ENCODE measurements at regions not wholly inside any gene's neighbourhood (a gene's known extent, or its start where the extent isn't known, plus 50 kb on each side); places are given as distances from the start of the nearest gene placed in this dataset.

- intact Hi-C loops (cut with DNase I), result no loop called here
- no peaks in the 10 kb centered on the region for H3K4me1 ChIP-seq (ENCODE audit: control insufficient read depth in 1 of 2, insufficient read depth in 2 of 2, low read length in 2 of 2)
- no peak overlapping the region for H3K4me3 ChIP-seq (ENCODE audit: low read length in 2 of 2)
- no peaks in the 10 kb centered on the region for H3K27me3 ChIP-seq (ENCODE audit: control insufficient read depth in 1 of 2, insufficient read depth in 2 of 2, low read length in 1 of 2)
- DNase-seq (no peak), ATAC-seq (ENCODE audit: low FRiP score) (no peak)
- H3K9me3 ChIP-seq (ENCODE audit: control insufficient read depth, low read length), result peaks cover 2% of the 10 kb centered on the region
- whole genome bisulfite sequencing, 2 donors, result 90 to 91% methylated on average over 2 of the region's 2 CpGs
- H3K27ac ChIP-seq (ENCODE audit: low read depth in 1 of 2, low read length in 2 of 2), result no peak overlapping the region
- H3K36me3 ChIP-seq (ENCODE audit: control insufficient read depth in 1 of 2, insufficient read depth in 2 of 2, low read length in 1 of 2), result no peaks in the 10 kb centered on the region
Observed at GRCh38 chr12:114964841-114965240, 280.9 kb upstream of the TBX3 start.

- ATAC-seq (ENCODE audit: low FRiP score), result no peak
- H3K4me3 ChIP-seq (ENCODE audit: low read length in 2 of 2), result no peak overlapping the region
- no peak for DNase-seq
- WGBS, 2 donors, result 85 to 90% methylated on average over 4 of the region's 4 CpGs
- H3K9me3 ChIP-seq (ENCODE audit: control insufficient read depth, low read length), result peaks cover 2% of the 10 kb centered on the region
- no peak overlapping the region for H3K27ac ChIP-seq (ENCODE audit: low read depth in 1 of 2, low read length in 2 of 2)
- H3K27me3 ChIP-seq (ENCODE audit: control insufficient read depth in 1 of 2, insufficient read depth in 2 of 2, low read length in 1 of 2), result no peaks in the 10 kb centered on the region
- intact Hi-C loops (cut with DNase I), result no loop called here
- H3K36me3 ChIP-seq (ENCODE audit: control insufficient read depth in 1 of 2, insufficient read depth in 2 of 2, low read length in 1 of 2), result no peaks in the 10 kb centered on the region
- H3K4me1 ChIP-seq (ENCODE audit: control insufficient read depth in 1 of 2, insufficient read depth in 2 of 2, low read length in 2 of 2), result no peaks in the 10 kb centered on the region
Observed at GRCh38 chr12:114963846-114964245, 279.9 kb upstream of the TBX3 start.

GRCh38 chr12:114961491-114961890, 277.5 kb upstream of the TBX3 start:
- no peak overlapping the region for H3K4me3 ChIP-seq (ENCODE audit: low read length in 2 of 2)
- no peak overlapping the region for H3K27ac ChIP-seq (ENCODE audit: low read depth in 1 of 2, low read length in 2 of 2)
- DNase-seq (no peak), ATAC-seq (ENCODE audit: low FRiP score) (no peak)
- intact Hi-C loops (cut with DNase I), result no loop called here
- H3K36me3 ChIP-seq (ENCODE audit: control insufficient read depth in 1 of 2, insufficient read depth in 2 of 2, low read length in 1 of 2), result no peaks in the 10 kb centered on the region
- H3K4me1 ChIP-seq (ENCODE audit: control insufficient read depth in 1 of 2, insufficient read depth in 2 of 2, low read length in 2 of 2), result no peaks in the 10 kb centered on the region
- H3K27me3 ChIP-seq (ENCODE audit: control insufficient read depth in 1 of 2, insufficient read depth in 2 of 2, low read length in 1 of 2), result peaks cover 0 to 2% of the 10 kb centered on the region in 2 donors
- WGBS, 2 donors, result 64 to 67% methylated on average over 7 of the region's 7 CpGs
- peaks cover 2% of the 10 kb centered on the region for H3K9me3 ChIP-seq (ENCODE audit: control insufficient read depth, low read length)

- Histone ChIP-seq H3K27ac (ENCODE audit: low read depth in 1 of 2, low read length in 2 of 2) (no peak overlapping the region), H3K4me3 (ENCODE audit: low read length in 2 of 2) (no peak overlapping the region), H3K36me3 (ENCODE audit: control insufficient read depth in 1 of 2, insufficient read depth in 2 of 2, low read length in 1 of 2) (no peaks in the 10 kb centered on the region), H3K9me3 (ENCODE audit: control insufficient read depth, low read length) (peaks cover 2% of the 10 kb centered on the region), H3K27me3 (ENCODE audit: control insufficient read depth in 1 of 2, insufficient read depth in 2 of 2, low read length in 1 of 2) (peaks cover 0 to 2% of the 10 kb centered on the region in 2 donors), H3K4me1 (ENCODE audit: control insufficient read depth in 1 of 2, insufficient read depth in 2 of 2, low read length in 2 of 2) (no peaks in the 10 kb centered on the region)
- no peak for ATAC-seq (ENCODE audit: low FRiP score)
- WGBS, 2 donors, result 89 to 93% methylated on average over 4 of the region's 4 CpGs
- DNase-seq, result no peak
- intact Hi-C loops (cut with DNase I), result no loop called here
Observed at GRCh38 chr12:114958538-114958937, 274.6 kb upstream of the TBX3 start.

- Histone ChIP-seq H3K9me3 (ENCODE audit: control insufficient read depth, low read length) (peaks cover 2% of the 10 kb centered on the region), H3K4me1 (ENCODE audit: control insufficient read depth in 1 of 2, insufficient read depth in 2 of 2, low read length in 2 of 2) (no peaks in the 10 kb centered on the region), H3K4me3 (ENCODE audit: low read length in 2 of 2) (no peak overlapping the region), H3K27ac (ENCODE audit: low read depth in 1 of 2, low read length in 2 of 2) (no peak overlapping the region), H3K27me3 (ENCODE audit: control insufficient read depth in 1 of 2, insufficient read depth in 2 of 2, low read length in 1 of 2) (peaks cover 0 to 2% of the 10 kb centered on the region in 2 donors), H3K36me3 (ENCODE audit: control insufficient read depth in 1 of 2, insufficient read depth in 2 of 2, low read length in 1 of 2) (no peaks in the 10 kb centered on the region)
- DNase-seq (no peak), ATAC-seq (ENCODE audit: low FRiP score) (no peak)
- intact Hi-C loops (cut with DNase I), result no loop called here
- WGBS, 2 donors, result 59 to 72% methylated on average over 5 of the region's 5 CpGs
Observed at GRCh38 chr12:114957225-114957624, 273.2 kb upstream of the TBX3 start.

GRCh38 chr12:114955414-114956014, 271.5 kb upstream of the TBX3 start:
- Histone ChIP-seq H3K27me3 (ENCODE audit: control insufficient read depth in 1 of 2, insufficient read depth in 2 of 2, low read length in 1 of 2) (peaks cover 0 to 2% of the 10 kb centered on the region in 2 donors), H3K4me3 (ENCODE audit: low read length in 2 of 2) (no peak overlapping the region), H3K36me3 (ENCODE audit: control insufficient read depth in 1 of 2, insufficient read depth in 2 of 2, low read length in 1 of 2) (no peaks in the 10 kb centered on the region), H3K4me1 (ENCODE audit: control insufficient read depth in 1 of 2, insufficient read depth in 2 of 2, low read length in 2 of 2) (no peaks in the 10 kb centered on the region), H3K27ac (ENCODE audit: low read depth in 1 of 2, low read length in 2 of 2) (no peak overlapping the region), H3K9me3 (ENCODE audit: control insufficient read depth, low read length) (no peaks in the 10 kb centered on the region)
- no peak for ATAC-seq (ENCODE audit: low FRiP score)
- intact Hi-C loops (cut with DNase I), result no loop called here
- WGBS, 2 donors, result 89 to 90% methylated on average over 2 of the region's 2 CpGs
- no peak for DNase-seq

- Histone ChIP-seq H3K27me3 (ENCODE audit: control insufficient read depth in 1 of 2, insufficient read depth in 2 of 2, low read length in 1 of 2) (peaks cover 0 to 2% of the 10 kb centered on the region in 2 donors), H3K36me3 (ENCODE audit: control insufficient read depth in 1 of 2, insufficient read depth in 2 of 2, low read length in 1 of 2) (no peaks in the 10 kb centered on the region), H3K9me3 (ENCODE audit: control insufficient read depth, low read length) (no peaks in the 10 kb centered on the region), H3K27ac (ENCODE audit: low read depth in 1 of 2, low read length in 2 of 2) (no peak overlapping the region), H3K4me3 (ENCODE audit: low read length in 2 of 2) (no peak overlapping the region), H3K4me1 (ENCODE audit: control insufficient read depth in 1 of 2, insufficient read depth in 2 of 2, low read length in 2 of 2) (no peaks in the 10 kb centered on the region)
- intact Hi-C loops (cut with DNase I), result no loop called here
- DNase-seq (no peak), ATAC-seq (ENCODE audit: low FRiP score) (no peak)
- 92% methylated on average over 6 of the region's 6 CpGs for WGBS, 2 donors
Observed at GRCh38 chr12:114954511-114955055, 270.6 kb upstream of the TBX3 start.

GRCh38 chr12:114952573-114953271, 268.7 kb upstream of the TBX3 start:
- Histone ChIP-seq H3K27ac (ENCODE audit: low read depth in 1 of 2, low read length in 2 of 2) (no peak overlapping the region), H3K4me3 (ENCODE audit: low read length in 2 of 2) (no peak overlapping the region), H3K27me3 (ENCODE audit: control insufficient read depth in 1 of 2, insufficient read depth in 2 of 2, low read length in 1 of 2) (no peaks in the 10 kb centered on the region), H3K36me3 (ENCODE audit: control insufficient read depth in 1 of 2, insufficient read depth in 2 of 2, low read length in 1 of 2) (no peaks in the 10 kb centered on the region), H3K4me1 (ENCODE audit: control insufficient read depth in 1 of 2, insufficient read depth in 2 of 2, low read length in 2 of 2) (no peaks in the 10 kb centered on the region), H3K9me3 (ENCODE audit: control insufficient read depth, low read length) (no peaks in the 10 kb centered on the region)
- WGBS, 2 donors, result 37% methylated on average over 18 of the region's 18 CpGs
- intact Hi-C loops (cut with DNase I), result no loop called here
- DNase-seq, result no peak
- no peak for ATAC-seq (ENCODE audit: low FRiP score)

Measured in aorta (tissue), 5 donors.